ENCODE measurements at regions not wholly inside any gene's neighbourhood (a gene's known extent, or its start where the extent isn't known, plus 50 kb on each side); places are given as distances from the start of the nearest gene placed in this dataset.

DNA sequence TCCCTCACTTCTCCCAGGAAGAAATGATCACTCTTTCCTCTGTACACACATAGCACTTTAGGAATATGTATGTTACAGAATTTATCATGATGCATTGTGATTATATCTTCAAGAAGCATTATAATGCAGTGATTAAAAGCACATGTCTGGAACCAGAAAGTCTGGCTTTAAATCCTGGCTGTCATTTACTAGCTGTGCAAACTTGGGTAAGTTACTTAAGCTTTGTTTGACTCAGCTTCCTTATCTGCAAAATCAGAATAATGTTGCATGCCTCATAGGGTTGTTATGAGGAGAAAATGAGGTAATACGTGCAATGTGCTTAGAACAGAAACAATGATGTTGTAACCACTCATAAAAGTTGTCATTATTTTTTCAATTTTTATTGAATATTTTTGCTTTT is 156.3 kb upstream of the ZKSCAN2 start:
- Mint-ChIP-seq H3K4me1 (ENCODE audit: low read depth, unreplicated experiment) (no peaks in the 10 kb centered on the region), H3K27ac (ENCODE audit: unreplicated experiment) (no peak overlapping the region), H3K27me3 (ENCODE audit: unreplicated experiment) (peaks cover 2% of the 10 kb centered on the region), H3K36me3 (ENCODE audit: unreplicated experiment) (no peaks in the 10 kb centered on the region), H3K4me3 (ENCODE audit: unreplicated experiment) (no peak overlapping the region), H3K9me3 (ENCODE audit: unreplicated experiment) (no peaks in the 10 kb centered on the region)
- no peak for DNase-seq
- no peak for TF ChIP-seq CTCF (IDR thresholded peaks at IDR 0.05; ENCODE audit: partially characterized antibody, unreplicated experiment)

GRCh38 chr16:25413133-25413532 is 155.5 kb upstream of the ZKSCAN2 start:
- TF ChIP-seq CTCF (IDR thresholded peaks at IDR 0.05; ENCODE audit: partially characterized antibody, unreplicated experiment), result no peak
- Mint-ChIP-seq H3K36me3 (ENCODE audit: unreplicated experiment) (no peaks in the 10 kb centered on the region), H3K27ac (ENCODE audit: unreplicated experiment) (no peak overlapping the region), H3K27me3 (ENCODE audit: unreplicated experiment) (peaks cover 2% of the 10 kb centered on the region), H3K9me3 (ENCODE audit: unreplicated experiment) (no peaks in the 10 kb centered on the region), H3K4me1 (ENCODE audit: low read depth, unreplicated experiment) (no peaks in the 10 kb centered on the region), H3K4me3 (ENCODE audit: unreplicated experiment) (no peak overlapping the region)
- no peak for DNase-seq

DNA sequence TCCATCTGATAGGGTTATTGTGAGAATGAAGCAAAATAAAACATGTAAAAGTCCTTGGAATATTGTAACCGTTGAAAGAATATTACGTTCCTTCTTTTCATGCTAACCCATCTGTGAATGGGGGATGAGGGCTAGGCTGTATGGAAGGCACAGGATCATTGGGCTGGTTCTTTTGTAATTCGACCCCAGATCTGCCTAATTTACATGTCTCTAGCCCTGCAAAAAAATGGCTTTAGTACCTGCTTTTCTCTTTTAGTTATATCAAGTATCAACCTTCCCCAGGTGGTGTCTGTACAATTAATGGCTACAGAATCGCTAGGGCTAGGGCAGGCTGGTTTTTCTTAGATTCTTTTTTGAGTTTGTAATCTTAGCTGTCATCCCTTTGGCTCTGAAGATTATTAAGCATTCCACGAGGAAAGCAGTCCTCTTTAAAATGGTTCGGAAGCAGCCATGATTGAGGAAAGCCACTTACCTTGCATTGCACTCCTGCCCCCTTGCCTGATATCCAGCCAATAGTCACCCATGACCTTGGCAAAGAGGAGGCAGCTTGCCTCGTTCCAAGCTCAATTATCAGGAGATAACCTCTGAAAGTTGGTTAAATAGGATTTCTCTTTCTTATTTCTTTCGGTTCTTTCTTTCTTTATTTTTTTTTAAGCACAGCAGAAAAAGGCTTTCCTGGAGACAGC is 153.9 kb upstream of the ZKSCAN2 start:
- TF ChIP-seq CTCF (IDR thresholded peaks at IDR 0.05; ENCODE audit: partially characterized antibody, unreplicated experiment), result no peak
- no peak for DNase-seq
- Mint-ChIP-seq H3K4me1 (ENCODE audit: low read depth, unreplicated experiment) (no peaks in the 10 kb centered on the region), H3K4me3 (ENCODE audit: unreplicated experiment) (no peak overlapping the region), H3K27ac (ENCODE audit: unreplicated experiment) (no peak overlapping the region), H3K9me3 (ENCODE audit: unreplicated experiment) (no peaks in the 10 kb centered on the region), H3K27me3 (ENCODE audit: unreplicated experiment) (peaks cover 2% of the 10 kb centered on the region), H3K36me3 (ENCODE audit: unreplicated experiment) (no peaks in the 10 kb centered on the region)

DNA sequence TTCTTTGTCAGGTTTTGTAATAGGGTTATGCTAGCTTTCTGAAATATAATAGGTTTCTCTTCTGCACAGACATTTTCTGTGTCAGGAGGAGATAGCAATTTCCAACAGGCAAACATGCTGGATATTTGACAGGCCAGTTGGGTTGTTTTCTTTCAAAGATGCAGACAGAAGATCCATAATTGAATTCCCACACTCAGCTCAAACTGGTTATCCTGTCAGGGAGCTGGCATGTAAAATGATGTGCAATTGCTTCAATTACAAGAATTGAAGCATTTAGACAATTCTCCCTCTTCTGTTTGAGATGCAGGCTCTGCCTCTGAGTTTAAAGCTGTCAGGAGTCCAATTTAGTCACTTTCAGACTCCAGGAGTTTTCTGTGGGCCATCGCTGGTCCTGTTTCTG is 146.2 kb upstream of the ZKSCAN2 start:
- Mint-ChIP-seq H3K27me3 (ENCODE audit: unreplicated experiment) (no peaks in the 10 kb centered on the region), H3K36me3 (ENCODE audit: unreplicated experiment) (peaks cover 4% of the 10 kb centered on the region), H3K4me1 (ENCODE audit: low read depth, unreplicated experiment) (no peaks in the 10 kb centered on the region), H3K4me3 (ENCODE audit: unreplicated experiment) (no peak overlapping the region), H3K27ac (ENCODE audit: unreplicated experiment) (no peak overlapping the region), H3K9me3 (ENCODE audit: unreplicated experiment) (peaks cover 3% of the 10 kb centered on the region)
- TF ChIP-seq CTCF (IDR thresholded peaks at IDR 0.05; ENCODE audit: partially characterized antibody, unreplicated experiment), result no peak
- no peak for DNase-seq

DNA sequence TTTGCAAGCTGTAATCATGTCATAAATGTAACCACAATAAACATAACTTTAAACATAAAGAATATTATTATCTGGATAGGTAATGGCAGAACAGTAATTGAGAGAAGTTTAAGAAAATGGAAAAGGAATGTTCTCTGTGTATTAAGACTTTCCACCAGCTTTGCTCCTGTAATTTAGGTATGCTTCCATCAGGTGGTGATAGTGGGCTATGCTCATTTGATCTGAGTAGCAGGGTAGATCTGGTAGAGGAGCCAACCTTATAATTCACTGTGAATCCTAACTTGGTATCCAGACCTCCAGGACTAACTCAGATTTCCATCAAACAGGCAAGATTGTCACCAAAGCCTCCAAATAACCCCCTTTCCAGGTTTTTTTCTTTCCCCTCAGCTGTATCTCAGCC is 137.9 kb upstream of the ZKSCAN2 start:
- Mint-ChIP-seq H3K4me1 (ENCODE audit: low read depth, unreplicated experiment) (no peaks in the 10 kb centered on the region), H3K9me3 (ENCODE audit: unreplicated experiment) (no peaks in the 10 kb centered on the region), H3K27me3 (ENCODE audit: unreplicated experiment) (no peaks in the 10 kb centered on the region), H3K4me3 (ENCODE audit: unreplicated experiment) (no peak overlapping the region), H3K27ac (ENCODE audit: unreplicated experiment) (no peak overlapping the region), H3K36me3 (ENCODE audit: unreplicated experiment) (no peaks in the 10 kb centered on the region)
- no peak for DNase-seq
- no peak for TF ChIP-seq CTCF (IDR thresholded peaks at IDR 0.05; ENCODE audit: partially characterized antibody, unreplicated experiment)

Measured in glutamatergic neuron (in vitro differentiated cells).